ENCODE measurements at regions not wholly inside any gene's neighbourhood (a gene's known extent, or its start where the extent isn't known, plus 50 kb on each side); places are given as distances from the start of the nearest gene placed in this dataset.

DNA sequence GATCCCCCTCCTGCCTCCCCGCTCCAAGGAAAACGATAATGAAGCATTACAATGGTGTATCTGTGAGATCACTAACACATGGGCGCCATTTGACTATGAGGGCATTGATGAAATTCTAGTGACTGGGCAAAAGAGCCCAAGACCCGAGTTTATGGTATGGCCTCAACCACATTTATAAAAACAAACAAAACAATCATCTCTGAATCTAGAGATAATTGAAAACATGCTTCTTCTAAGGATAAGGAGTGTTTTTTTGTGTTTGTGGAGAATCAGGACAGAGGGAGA, 100.9 kb upstream of the SEMA6A start:
- DNase-seq (no peak), ATAC-seq (ENCODE audit: low read depth) (no peak)
- Mint-ChIP-seq H3K9me3 (no peaks in the 10 kb centered on the region), H3K36me3 (ENCODE audit: low read depth) (no peaks in the 10 kb centered on the region), H3K4me3 (no peak overlapping the region), H3K4me1 (peaks cover 5% of the 10 kb centered on the region), H3K27me3 (no peaks in the 10 kb centered on the region), H3K27ac (no peak overlapping the region)
- TF ChIP-seq, protein P1, sequence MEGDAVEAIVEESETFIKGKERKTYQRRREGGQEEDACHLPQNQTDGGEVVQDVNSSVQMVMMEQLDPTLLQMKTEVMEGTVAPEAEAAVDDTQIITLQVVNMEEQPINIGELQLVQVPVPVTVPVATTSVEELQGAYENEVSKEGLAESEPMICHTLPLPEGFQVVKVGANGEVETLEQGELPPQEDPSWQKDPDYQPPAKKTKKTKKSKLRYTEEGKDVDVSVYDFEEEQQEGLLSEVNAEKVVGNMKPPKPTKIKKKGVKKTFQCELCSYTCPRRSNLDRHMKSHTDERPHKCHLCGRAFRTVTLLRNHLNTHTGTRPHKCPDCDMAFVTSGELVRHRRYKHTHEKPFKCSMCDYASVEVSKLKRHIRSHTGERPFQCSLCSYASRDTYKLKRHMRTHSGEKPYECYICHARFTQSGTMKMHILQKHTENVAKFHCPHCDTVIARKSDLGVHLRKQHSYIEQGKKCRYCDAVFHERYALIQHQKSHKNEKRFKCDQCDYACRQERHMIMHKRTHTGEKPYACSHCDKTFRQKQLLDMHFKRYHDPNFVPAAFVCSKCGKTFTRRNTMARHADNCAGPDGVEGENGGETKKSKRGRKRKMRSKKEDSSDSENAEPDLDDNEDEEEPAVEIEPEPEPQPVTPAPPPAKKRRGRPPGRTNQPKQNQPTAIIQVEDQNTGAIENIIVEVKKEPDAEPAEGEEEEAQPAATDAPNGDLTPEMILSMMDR (IDR thresholded peaks at IDR 0.05): no peak
- ChIA-PET CTCF (no interaction called here), POLR2A (no interaction called here)
- intact Hi-C loops (cut with micrococcal nuclease): no loop called here

DNA sequence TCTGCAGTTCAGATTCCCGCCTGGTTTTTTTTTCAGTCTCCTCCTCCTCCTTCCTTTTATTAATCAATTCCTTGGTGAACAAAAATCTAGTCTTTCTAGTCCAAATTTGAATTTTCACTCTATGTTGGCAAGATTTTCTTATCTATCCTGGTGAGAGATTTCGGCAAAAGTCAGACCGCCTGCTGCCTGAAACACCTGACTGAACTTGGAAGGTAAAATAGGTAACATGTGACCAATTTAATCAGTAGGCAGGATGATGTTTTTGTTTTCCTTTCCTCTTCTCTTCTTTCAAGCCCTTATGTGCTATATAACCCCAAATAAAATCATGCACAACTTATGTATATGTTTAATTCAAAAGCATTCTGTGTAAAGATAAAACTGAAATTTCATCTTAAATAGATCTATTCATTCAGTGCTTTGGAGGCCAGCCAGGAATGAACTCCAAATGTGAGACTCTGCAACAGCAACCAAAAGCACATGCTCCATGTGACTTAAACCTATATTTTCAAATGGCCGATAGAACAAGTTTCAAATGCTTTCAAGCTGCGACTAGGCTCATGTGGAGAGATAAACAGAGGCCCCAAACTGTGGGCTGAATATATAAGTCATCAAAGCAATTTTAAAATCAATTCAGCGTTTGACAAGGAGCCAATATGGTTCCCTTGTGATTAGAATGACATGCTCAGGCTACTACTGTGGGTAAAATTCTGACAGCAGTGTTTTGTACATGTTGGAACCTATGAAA, 100.4 kb upstream of the SEMA6A start:
- ChIA-PET CTCF (no interaction called here), POLR2A (no interaction called here)
- no peak for ATAC-seq (ENCODE audit: low read depth)
- Mint-ChIP-seq H3K36me3 (ENCODE audit: low read depth) (no peaks in the 10 kb centered on the region), H3K4me1 (peaks cover 5% of the 10 kb centered on the region), H3K4me3 (no peak overlapping the region), H3K9me3 (no peaks in the 10 kb centered on the region), H3K27me3 (no peaks in the 10 kb centered on the region), H3K27ac (no peak overlapping the region)
- no peak for DNase-seq
- intact Hi-C loops (cut with micrococcal nuclease): no loop called here
- TF ChIP-seq, protein P1 (IDR thresholded peaks at IDR 0.05): no peak

GRCh38 chr5:116673453-116673852, 98.8 kb upstream of the SEMA6A start:
- DNase-seq (no peak), ATAC-seq (ENCODE audit: low read depth) (no peak)
- Mint-ChIP-seq H3K4me3 (no peak overlapping the region), H3K36me3 (ENCODE audit: low read depth) (no peaks in the 10 kb centered on the region), H3K9me3 (no peaks in the 10 kb centered on the region), H3K27ac (no peak overlapping the region), H3K27me3 (no peaks in the 10 kb centered on the region), H3K4me1 (peaks cover 5% of the 10 kb centered on the region)
- ChIA-PET POLR2A (no interaction called here), CTCF (no interaction called here)
- TF ChIP-seq, protein P1 (IDR thresholded peaks at IDR 0.05): no peak
- intact Hi-C loops (cut with micrococcal nuclease): no loop called here

DNA sequence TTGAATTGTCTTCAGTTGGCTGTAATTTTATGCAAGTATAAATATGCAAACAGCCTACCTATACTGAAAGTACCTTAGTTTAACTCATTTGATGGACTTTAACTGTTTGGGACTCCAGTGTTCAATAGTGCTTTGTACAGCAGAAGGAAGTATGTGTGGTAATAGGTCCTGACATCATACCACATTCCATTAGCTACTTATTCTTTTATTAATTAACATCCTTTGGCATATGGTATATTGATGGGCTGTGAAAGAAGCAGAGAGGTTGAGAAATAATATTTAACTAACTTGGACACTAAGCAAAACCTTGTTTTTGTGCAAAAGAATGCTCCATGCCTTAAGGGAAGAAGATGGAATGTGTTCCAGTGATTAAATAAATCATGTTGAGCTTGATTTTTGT, 97.6 kb upstream of the SEMA6A start:
- ATAC-seq (ENCODE audit: low read depth) (no peak), DNase-seq (no peak)
- ChIA-PET POLR2A (no interaction called here), CTCF (no interaction called here)
- Mint-ChIP-seq H3K27ac (no peak overlapping the region), H3K27me3 (no peaks in the 10 kb centered on the region), H3K4me3 (no peak overlapping the region), H3K9me3 (no peaks in the 10 kb centered on the region), H3K36me3 (ENCODE audit: low read depth) (no peaks in the 10 kb centered on the region), H3K4me1 (peaks cover 5% of the 10 kb centered on the region)
- intact Hi-C loops (cut with micrococcal nuclease): no loop called here
- TF ChIP-seq, protein P1 (IDR thresholded peaks at IDR 0.05): no peak

GRCh38 chr5:116671211-116671736, 96.7 kb upstream of the SEMA6A start:
- Mint-ChIP-seq H3K4me1 (peaks cover 5% of the 10 kb centered on the region), H3K9me3 (no peaks in the 10 kb centered on the region), H3K4me3 (no peak overlapping the region), H3K27ac (no peak overlapping the region), H3K36me3 (ENCODE audit: low read depth) (no peaks in the 10 kb centered on the region), H3K27me3 (no peaks in the 10 kb centered on the region)
- TF ChIP-seq, protein P1 (IDR thresholded peaks at IDR 0.05): no peak
- no peak for DNase-seq
- intact Hi-C loops (cut with micrococcal nuclease): no loop called here
- peak; percentile 45 for ATAC-seq (ENCODE audit: low read depth)
- CTCF ChIA-PET: no interaction called here
- POLR2A ChIA-PET: no interaction called here

Data from activated B cell treated with CpG ODN at 0.5 μM for 24 hours (primary cell).